Mesodermal cell (in vitro differentiated cells): ENCODE measurements at regions not wholly inside any gene's neighbourhood (a gene's known extent, or its start where the extent isn't known, plus 50 kb on each side); places are given as distances from the start of the nearest gene placed in this dataset.

Experiments used
- H3K27ac ChIP-seq: 2 replicates; pipeline ENCODE4 v1.7.0; 2013; ENCODE audit warnings: mild to moderate bottlenecking, low read depth, low read length, moderate library complexity; ENCODE audit not compliant: severe bottlenecking
- H3K36me3 ChIP-seq: 2 replicates; pipeline ENCODE4 v1.7.1; 2013; ENCODE audit warnings: mild to moderate bottlenecking, low read length, moderate library complexity; ENCODE audit not compliant: control insufficient read depth, insufficient read depth
- H3K4me1 ChIP-seq: one replicate; pipeline ENCODE4 v1.7.1; 2013; ENCODE audit warnings: mild to moderate bottlenecking, low read length; ENCODE audit not compliant: insufficient read depth, control insufficient read depth, poor library complexity, severe bottlenecking
- H3K4me3 ChIP-seq: 2 replicates; pipeline ENCODE4 v1.7.0; 2013; ENCODE audit warnings: low read length, control low read depth, mild to moderate bottlenecking; ENCODE audit not compliant: insufficient read depth, poor library complexity, severe bottlenecking; ENCODE audit errors: extremely low read depth
- H3K9me3 ChIP-seq: 2 replicates; pipeline ENCODE4 v1.7.1; 2013; ENCODE audit warnings: mild to moderate bottlenecking, low read length, moderate library complexity; ENCODE audit not compliant: control insufficient read depth
- WGBS, 2 experiments: methylation state at CpG; one replicate each; pipeline ENCODE4 v1.1.5; 2013; ENCODE audit warnings: missing lambda C conversion rate in 2 of 2; ENCODE audit not compliant: insufficient coverage in 2 of 2; 5-methylcytosine and 5-hydroxymethylcytosine counted together

GRCh38 chrX:131703646-131704045 is 159.8 kb downstream of the OR13H1 start:
- H3K36me3 ChIP-seq = peaks cover 13% of the 10 kb centered on the region
- no peak overlapping the region for H3K27ac ChIP-seq
- H3K4me3 ChIP-seq = no peak overlapping the region
- H3K4me1 ChIP-seq = no peaks in the 10 kb centered on the region
- H3K9me3 ChIP-seq = no peaks in the 10 kb centered on the region
- 80% methylated on average over 2 of the region's 6 CpGs; no CpG with 5 or more reads in 1 of the 2 experiments for WGBS, 2 experiments

- WGBS, 2 experiments = 95 to 96% methylated on average over 6 to 14 of the region's 17 CpGs
- no peak overlapping the region for H3K4me3 ChIP-seq
- H3K36me3 ChIP-seq = peaks cover 13% of the 10 kb centered on the region
- H3K27ac ChIP-seq = no peak overlapping the region
- no peaks in the 10 kb centered on the region for H3K4me1 ChIP-seq
- no peaks in the 10 kb centered on the region for H3K9me3 ChIP-seq
Observed at GRCh38 chrX:131704136-131704695, 160.3 kb downstream of the OR13H1 start.

- WGBS, 2 experiments = 100% methylated on average over 4 to 6 of the region's 6 CpGs
- Histone ChIP-seq H3K36me3 (peaks cover 15% of the 10 kb centered on the region), H3K4me3 (no peak overlapping the region), H3K9me3 (no peaks in the 10 kb centered on the region), H3K27ac (no peak overlapping the region), H3K4me1 (no peaks in the 10 kb centered on the region)
Observed at GRCh38 chrX:131709553-131709952, 165.7 kb downstream of the OR13H1 start.

- no peaks in the 10 kb centered on the region for H3K9me3 ChIP-seq
- H3K4me3 ChIP-seq = no peak overlapping the region
- H3K27ac ChIP-seq = no peak overlapping the region
- peaks cover 15% of the 10 kb centered on the region for H3K36me3 ChIP-seq
- 100% methylated on average over 2 of the region's 8 CpGs; no CpG with 5 or more reads in 1 of the 2 experiments for WGBS, 2 experiments
- H3K4me1 ChIP-seq = no peaks in the 10 kb centered on the region
Observed at GRCh38 chrX:131711478-131711867, 167.6 kb downstream of the OR13H1 start.

- H3K27ac ChIP-seq = no peak overlapping the region
- no CpG with 5 or more reads among the region's 1 CpG for WGBS, 2 experiments
- no peaks in the 10 kb centered on the region for H3K4me1 ChIP-seq
- no peak overlapping the region for H3K4me3 ChIP-seq
- H3K36me3 ChIP-seq = peaks cover 14% of the 10 kb centered on the region
- no peaks in the 10 kb centered on the region for H3K9me3 ChIP-seq
Observed at GRCh38 chrX:131723646-131724045, 179.8 kb downstream of the OR13H1 start.

- Histone ChIP-seq H3K36me3 (peaks cover 15% of the 10 kb centered on the region), H3K4me1 (no peaks in the 10 kb centered on the region), H3K4me3 (no peak overlapping the region), H3K27ac (no peak overlapping the region), H3K9me3 (no peaks in the 10 kb centered on the region)
- no CpG with 5 or more reads among the region's 2 CpGs for WGBS, 2 experiments
Observed at GRCh38 chrX:131724292-131724691, 180.4 kb downstream of the OR13H1 start.

- H3K4me1 ChIP-seq = no peaks in the 10 kb centered on the region
- H3K36me3 ChIP-seq = peaks cover 20% of the 10 kb centered on the region
- WGBS, 2 experiments = 100% methylated on average over 2 of the region's 7 CpGs
- H3K4me3 ChIP-seq = no peak overlapping the region
- no peak overlapping the region for H3K27ac ChIP-seq
- no peaks in the 10 kb centered on the region for H3K9me3 ChIP-seq
Observed at GRCh38 chrX:131725001-131725654, 181.3 kb downstream of the OR13H1 start.

GRCh38 chrX:131727778-131728177 is 183.9 kb downstream of the OR13H1 start:
- Histone ChIP-seq H3K9me3 (no peaks in the 10 kb centered on the region), H3K4me3 (no peak overlapping the region), H3K36me3 (peaks cover 22% of the 10 kb centered on the region), H3K27ac (no peak overlapping the region), H3K4me1 (no peaks in the 10 kb centered on the region)
- 86% methylated on average over 6 of the region's 9 CpGs; no CpG with 5 or more reads in 1 of the 2 experiments for WGBS, 2 experiments

GRCh38 chrX:131728295-131729145 is 184.6 kb downstream of the OR13H1 start:
- no peak overlapping the region for H3K4me3 ChIP-seq
- WGBS, 2 experiments = 93 to 100% methylated on average over 5 to 7 of the region's 19 CpGs

GRCh38 chrX:131729295-131729694 is 185.4 kb downstream of the OR13H1 start:
- Histone ChIP-seq H3K4me1 (no peaks in the 10 kb centered on the region), H3K9me3 (no peaks in the 10 kb centered on the region), H3K36me3 (peaks cover 34% of the 10 kb centered on the region), H3K27ac (no peak overlapping the region), H3K4me3 (no peak overlapping the region)
- WGBS, 2 experiments = 95 to 97% methylated on average over 5 to 10 of the region's 15 CpGs

More at GRCh38 chrX:131728295-131729145, 184.6 kb downstream of the OR13H1 start:
- Histone ChIP-seq H3K9me3 (no peaks in the 10 kb centered on the region), H3K27ac (no peak overlapping the region), H3K36me3 (peaks cover 26% of the 10 kb centered on the region), H3K4me1 (no peaks in the 10 kb centered on the region)
